DMS 273 (cell line): ENCODE measurements at regions not wholly inside any gene's neighbourhood (a gene's known extent, or its start where the extent isn't known, plus 50 kb on each side); places are given as distances from the start of the nearest gene placed in this dataset.

Source experiments
- DNase-seq: peaks from one replicate; lab custom pipeline; 2025; ENCODE audit not compliant: unreplicated experiment; lab: John Stamatoyannopoulos, UW

DNA sequence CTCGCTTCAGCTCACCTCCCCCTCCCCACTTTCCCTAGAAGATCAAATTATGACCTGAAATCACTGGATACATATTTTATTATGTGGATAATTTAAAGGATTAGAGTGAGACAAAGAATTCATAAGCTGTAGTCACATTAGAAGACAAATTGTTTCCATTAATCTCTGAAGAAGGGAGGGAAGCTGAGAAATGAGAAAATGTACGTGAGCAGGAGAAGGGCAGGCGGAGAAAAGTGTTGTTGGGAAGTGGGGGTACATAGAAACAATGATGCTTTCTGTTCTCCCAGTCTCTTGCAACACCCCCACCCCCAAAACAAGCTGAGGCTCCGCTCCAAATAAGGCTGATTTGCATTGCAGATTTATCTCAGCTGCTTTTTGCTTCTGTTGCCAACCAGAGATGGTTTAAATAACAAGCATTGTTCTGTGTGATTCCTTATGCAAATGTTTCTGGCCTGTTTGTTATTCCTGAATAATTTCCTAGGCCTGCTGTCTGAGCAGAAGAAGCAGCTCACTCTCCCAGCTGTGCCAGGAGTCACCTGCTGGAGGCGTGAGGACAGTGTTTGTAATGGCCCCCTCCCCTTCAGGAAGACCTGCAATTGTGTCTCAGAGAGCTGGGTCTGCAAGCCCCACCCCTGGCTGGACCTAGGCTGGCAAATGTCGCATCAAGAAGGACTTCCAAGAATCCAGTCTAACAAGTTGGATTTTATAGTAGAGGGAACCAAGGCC, 121.8 kb upstream of the TNR start:
- peak; percentile 20 for DNase-seq

GRCh38 chr1:175864625-175865024, 121.2 kb upstream of the TNR start:
- no peak for DNase-seq

DNA sequence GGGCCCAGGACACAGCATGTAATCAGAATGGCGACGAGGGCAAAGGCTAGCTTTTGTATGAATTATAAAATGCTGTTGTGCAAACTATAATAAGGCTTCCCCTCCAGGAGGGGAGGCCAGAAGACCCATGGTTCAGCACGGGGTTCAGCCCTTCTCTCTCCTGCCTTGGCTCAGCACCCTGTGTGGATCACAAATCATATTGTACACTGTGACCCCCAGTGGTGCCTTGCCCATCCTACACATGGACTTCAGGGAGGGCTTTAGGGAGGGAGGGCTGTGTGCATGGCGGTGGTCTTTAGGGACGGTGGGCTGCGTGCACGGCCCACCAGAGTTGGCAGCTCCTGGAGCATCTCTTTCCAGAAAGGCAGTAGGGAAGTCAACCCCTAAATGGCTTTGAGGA, 120.8 kb upstream of the TNR start:
- DNase-seq, result no peak

GRCh38 chr1:175863299-175864050, 120.1 kb upstream of the TNR start:
- no peak for DNase-seq

DNA sequence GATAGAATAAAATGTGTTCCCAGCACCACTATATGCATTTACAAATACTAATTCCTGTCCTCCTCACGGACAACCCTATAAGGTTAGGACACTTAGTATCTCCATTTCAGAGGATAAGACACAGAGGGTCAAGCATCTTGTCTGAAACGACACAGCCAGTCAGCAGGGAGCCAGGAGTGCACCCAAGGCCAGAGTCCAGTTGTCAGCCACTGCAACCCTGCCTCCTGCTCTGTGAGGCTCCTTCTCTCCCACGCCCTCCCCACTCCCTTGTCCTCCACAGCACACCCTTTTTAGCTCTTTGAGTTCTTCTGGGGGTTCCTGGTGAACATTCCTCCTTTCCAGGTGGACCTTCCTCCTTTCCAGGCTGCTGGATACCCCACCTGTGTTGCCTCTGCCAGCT, 119.0 kb upstream of the TNR start:
- DNase-seq, result no peak

- no peak for DNase-seq
Measured at GRCh38 chr1:175861626-175862367, 118.4 kb upstream of the TNR start.

DNA sequence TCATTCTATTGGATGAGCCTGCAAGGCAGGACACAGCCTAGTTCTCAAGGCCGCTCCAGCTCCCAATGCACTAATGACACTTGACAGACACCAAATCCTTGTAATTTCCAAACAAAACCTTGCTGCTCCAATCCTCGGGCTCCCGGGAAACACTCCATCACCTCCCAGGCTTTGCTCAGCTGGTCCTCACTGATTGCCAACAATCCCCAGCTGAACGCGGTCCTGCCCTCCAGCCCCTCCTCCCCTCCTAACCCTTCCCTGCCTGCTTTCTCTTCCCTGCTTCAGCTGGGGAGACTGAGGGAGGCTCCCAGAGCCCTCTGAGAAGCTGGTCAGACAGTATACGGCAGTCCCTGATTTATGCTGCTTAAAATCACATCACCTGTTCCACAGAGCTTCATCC, 114.4 kb upstream of the TNR start:
- DNase-seq, result no peak

DNA sequence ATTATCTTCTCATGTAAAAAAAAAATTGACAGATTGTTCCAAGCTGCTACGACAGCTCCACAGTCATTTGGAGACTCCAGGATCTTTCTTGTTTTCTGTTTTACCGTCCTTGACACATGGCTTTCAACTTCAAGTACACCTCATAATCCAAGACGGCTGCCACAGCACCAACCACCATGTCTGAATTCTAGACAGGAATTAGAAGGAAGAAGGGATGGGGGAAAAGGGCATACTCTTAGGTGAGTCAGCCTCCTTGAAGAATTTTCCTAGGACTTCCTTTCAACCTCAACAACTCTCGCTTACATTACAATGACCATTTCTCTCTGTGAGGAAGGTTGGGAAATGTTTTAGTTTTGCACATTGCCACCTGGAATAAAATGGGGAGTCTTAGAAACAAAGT, 110.3 kb upstream of the TNR start:
- DNase-seq, result no peak

GRCh38 chr1:175851749-175852148, 108.4 kb upstream of the TNR start:
- DNase-seq, result no peak

- no peak for DNase-seq
Measured at GRCh38 chr1:175848329-175848728, 104.9 kb upstream of the TNR start.

DNA sequence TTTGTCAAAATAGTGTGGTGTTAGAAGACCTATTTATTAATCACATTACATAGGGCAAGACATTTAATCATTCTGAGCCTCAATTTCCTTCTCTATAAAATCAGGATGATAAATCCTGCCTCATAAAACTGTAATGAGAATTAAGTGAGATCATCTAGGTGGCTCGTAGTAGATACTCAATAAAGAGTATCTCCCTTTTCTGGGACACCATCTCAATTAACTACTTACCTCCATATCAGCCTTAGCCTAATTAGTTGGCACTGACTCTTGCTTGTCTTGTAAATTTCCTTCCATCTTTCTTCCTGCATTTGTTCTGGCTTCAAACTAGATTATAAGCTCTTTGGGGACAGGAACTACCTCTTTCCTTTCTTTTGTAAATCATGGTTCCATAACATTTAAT, 102.6 kb upstream of the TNR start:
- no peak for DNase-seq

DNA sequence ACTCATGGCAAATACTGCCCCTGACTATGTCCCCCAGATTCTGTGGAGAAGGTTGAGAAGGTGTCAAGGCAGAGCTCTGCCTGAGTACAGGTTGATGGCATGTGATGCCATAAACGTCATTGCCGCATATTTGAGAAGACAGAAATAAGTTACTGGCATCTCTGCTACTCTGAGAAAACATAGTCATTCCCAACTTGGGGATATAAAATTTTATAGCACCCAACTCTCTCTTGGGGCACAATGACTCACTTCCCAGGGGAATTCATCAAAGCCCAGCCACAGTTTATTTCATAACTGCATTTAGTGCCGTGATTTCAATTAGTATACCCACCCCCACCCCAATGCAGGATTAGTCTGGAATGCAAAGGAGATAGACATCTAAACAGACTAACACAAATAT, 101.9 kb upstream of the TNR start:
- DNase-seq, result no peak

DNA sequence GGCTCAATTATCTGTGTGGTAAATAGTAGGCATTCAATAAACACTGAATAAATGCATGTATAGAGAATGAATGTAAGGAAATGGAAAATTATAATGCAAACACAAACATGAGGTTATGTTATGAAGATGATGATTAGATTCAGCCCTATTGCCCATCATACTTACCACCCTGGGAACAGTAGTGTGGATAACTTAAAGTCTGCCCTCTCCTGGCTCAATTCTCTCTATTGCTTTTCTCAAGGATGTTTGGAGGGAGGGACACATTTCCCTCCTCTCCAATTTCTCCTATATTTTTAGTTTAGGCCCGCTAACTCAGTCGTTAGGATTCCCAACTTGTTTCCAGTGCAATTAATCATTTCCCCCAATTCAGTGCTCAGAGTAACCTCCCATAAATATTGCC, 101.5 kb upstream of the TNR start:
- peak; percentile 30 for DNase-seq

DNA sequence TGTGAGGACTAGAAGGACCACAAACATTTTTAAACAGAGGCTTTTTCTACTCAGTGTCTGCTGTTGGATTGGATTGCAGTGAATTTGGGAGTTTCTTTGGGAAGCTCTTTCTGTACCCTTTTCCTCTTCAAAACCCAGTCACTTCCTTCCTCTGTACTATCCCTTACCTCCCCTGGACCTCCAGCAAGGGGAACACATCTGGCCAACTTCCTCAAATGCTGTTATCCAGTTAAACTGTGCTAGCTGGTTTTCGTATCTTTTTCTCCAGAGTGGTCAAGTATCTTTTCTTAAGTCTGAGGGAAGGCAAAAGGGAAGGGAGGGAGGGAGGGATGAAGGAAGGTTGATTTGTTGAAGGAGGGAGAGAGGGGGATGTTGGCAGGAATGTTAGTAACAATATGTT, 99.2 kb upstream of the TNR start:
- no peak for DNase-seq

DNA sequence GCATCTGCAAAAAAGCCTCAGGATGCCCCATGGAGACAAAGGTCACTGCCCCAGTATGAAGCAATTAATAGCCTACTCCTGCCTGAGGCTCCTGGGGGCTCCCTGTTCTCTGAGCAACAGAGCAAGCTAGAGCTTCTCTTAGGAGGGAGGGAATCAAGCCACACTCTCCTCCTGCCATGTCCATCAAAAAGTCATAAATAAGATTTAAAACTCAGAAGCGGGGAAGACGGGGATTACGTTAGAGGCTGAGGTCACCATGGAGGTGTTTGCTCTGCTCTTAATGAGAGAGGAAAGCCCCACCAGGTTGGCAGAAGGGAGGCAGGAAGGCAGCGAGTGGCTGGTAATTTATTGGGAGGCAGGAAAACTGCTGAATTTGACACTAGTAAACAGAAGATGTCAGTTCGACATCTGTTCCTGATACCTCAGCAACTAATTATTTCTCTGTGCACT, 98.4 kb upstream of the TNR start:
- peak; percentile 93 for DNase-seq

- DNase-seq, result no peak
Measured at GRCh38 chr1:175840787-175841186, 97.4 kb upstream of the TNR start.

GRCh38 chr1:175839779-175840669, 96.6 kb upstream of the TNR start:
- DNase-seq, result peak; percentile 45

- DNase-seq, result no peak
Measured at GRCh38 chr1:175834597-175834996, 91.2 kb upstream of the TNR start.

DNA sequence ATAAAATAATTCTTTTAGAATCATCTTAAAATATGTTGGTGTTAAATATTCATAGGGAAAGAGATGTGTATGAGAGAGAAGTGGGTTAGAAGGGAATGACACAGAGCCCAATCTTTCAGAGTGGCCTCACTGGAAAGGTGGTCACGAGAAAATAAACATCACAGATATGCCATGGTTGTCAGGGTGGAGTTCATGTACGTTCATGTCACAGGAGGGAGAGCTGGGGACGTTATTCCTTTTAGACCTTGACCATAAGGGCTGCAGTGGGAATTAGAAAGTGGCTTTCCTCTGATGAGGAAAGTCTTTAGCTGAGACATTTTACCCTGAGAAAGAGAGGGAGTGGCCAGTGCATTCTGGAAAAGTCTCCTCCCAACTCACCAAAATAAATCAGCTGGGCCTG, 90.6 kb upstream of the TNR start:
- no peak for DNase-seq

DNA sequence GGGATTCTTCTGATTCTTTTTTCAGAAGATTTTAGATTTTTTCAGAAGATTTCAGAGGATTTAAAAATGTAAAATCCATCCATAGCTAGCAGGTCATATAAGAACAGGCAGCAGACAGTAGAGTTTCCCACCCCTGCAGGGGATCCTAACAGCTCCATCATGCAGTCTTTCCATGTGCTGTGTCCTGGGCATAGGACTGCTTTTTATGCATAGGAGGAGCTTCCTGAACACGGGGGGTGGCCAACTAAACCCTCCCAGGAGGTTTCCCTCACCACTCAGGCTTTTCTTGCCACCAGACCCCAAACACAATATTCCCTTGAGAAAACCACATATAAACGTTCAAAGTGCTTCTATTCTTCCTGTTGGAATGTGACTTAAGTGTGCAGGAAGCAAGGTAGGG, 90.1 kb upstream of the TNR start:
- DNase-seq, result no peak

DNA sequence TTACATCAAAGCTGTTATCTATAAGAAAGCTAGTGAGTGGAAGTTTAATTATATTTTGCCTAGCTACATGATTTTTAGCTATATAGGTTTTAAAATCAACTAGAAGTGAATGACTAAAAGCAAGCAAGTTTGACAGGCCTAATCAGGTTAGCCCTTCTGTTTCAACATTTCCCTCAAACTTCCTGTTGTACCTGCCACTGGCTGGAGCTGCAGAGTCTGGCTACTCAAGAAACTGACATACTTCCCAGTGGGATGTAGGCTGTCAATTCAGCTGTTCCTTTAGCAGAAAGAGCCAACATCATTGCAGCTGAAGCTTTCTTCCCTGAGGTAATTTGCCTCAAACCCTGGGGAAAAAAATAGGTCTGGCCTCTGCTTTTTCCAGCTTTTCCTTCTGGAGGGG, 87.1 kb upstream of the TNR start:
- DNase-seq, result no peak
